ENCODE measurements at regions not wholly inside any gene's neighbourhood (a gene's known extent, or its start where the extent isn't known, plus 50 kb on each side); places are given as distances from the start of the nearest gene placed in this dataset.

- Histone ChIP-seq H3K9me2 (ENCODE audit: insufficient read depth, low read length) (no peaks in the 10 kb centered on the region), H3K36me3 (ENCODE audit: insufficient read depth, low read length) (no peaks in the 10 kb centered on the region), H3K27ac (ENCODE audit: low read length) (no peak overlapping the region), H4K20me1 (ENCODE audit: insufficient read depth) (no peaks in the 10 kb centered on the region), H2AFZ (ENCODE audit: low read depth, low read length) (no peak overlapping the region), H3K27me3 (ENCODE audit: insufficient read depth, low read depth, low read length) (no peaks in the 10 kb centered on the region), H3K4me2 (ENCODE audit: low read length) (no peak overlapping the region), H3K9me3 (ENCODE audit: low read length) (no peaks in the 10 kb centered on the region), H3F3A (ENCODE audit: insufficient read depth, low read length, poor library complexity, severe bottlenecking) (no peaks in the 10 kb centered on the region), H3K9ac (ENCODE audit: low read length) (no peak overlapping the region), H3K4me3 (ENCODE audit: low read length) (no peak overlapping the region), H3K79me2 (replicated peaks; ENCODE audit: insufficient read depth, low read length) (no peaks in the 10 kb centered on the region)
- no peak for TF ChIP-seq EP300 (conservative IDR thresholded peaks at IDR 0.05; ENCODE audit: poor library complexity, severe bottlenecking)
- TF ChIP-seq CTCF (IDR thresholded peaks at IDR 0.05; ENCODE audit: poor library complexity, severe bottlenecking) = no peak
- TF ChIP-seq POLR2AphosphoS5 (IDR thresholded peaks at IDR 0.05) = no peak
- no peak for TF ChIP-seq RAD21 (conservative IDR thresholded peaks at IDR 0.05)
- no peak for TF ChIP-seq REST (IDR thresholded peaks at IDR 0.05; ENCODE audit: borderline replicate concordance)
- TF ChIP-seq EZH2 (IDR thresholded peaks at IDR 0.05; ENCODE audit: borderline replicate concordance, insufficient read depth, low read length, poor library complexity, severe bottlenecking) = no peak
- no peak for TF ChIP-seq SMC3 (conservative IDR thresholded peaks at IDR 0.05; ENCODE audit: poor library complexity)
These were observed 448.1 kb downstream of the ARHGEF28 start for GRCh38 chr5:74074111-74074510.

GRCh38 chr5:74073257-74073656, 447.3 kb downstream of the ARHGEF28 start:
- Histone ChIP-seq H3K36me3 (ENCODE audit: insufficient read depth, low read length) (no peaks in the 10 kb centered on the region), H3K9me2 (ENCODE audit: insufficient read depth, low read length) (no peaks in the 10 kb centered on the region), H3F3A (ENCODE audit: insufficient read depth, low read length, poor library complexity, severe bottlenecking) (no peaks in the 10 kb centered on the region), H3K9ac (ENCODE audit: low read length) (no peak overlapping the region), H3K4me3 (ENCODE audit: low read length) (no peak overlapping the region), H2AFZ (ENCODE audit: low read depth, low read length) (no peak overlapping the region), H4K20me1 (ENCODE audit: insufficient read depth) (no peaks in the 10 kb centered on the region), H3K27ac (ENCODE audit: low read length) (no peak overlapping the region), H3K9me3 (ENCODE audit: low read length) (no peaks in the 10 kb centered on the region), H3K79me2 (replicated peaks; ENCODE audit: insufficient read depth, low read length) (no peaks in the 10 kb centered on the region), H3K27me3 (ENCODE audit: insufficient read depth, low read depth, low read length) (no peaks in the 10 kb centered on the region), H3K4me2 (ENCODE audit: low read length) (no peak overlapping the region)
- TF ChIP-seq POLR2AphosphoS5 (IDR thresholded peaks at IDR 0.05) (no peak), CTCF (IDR thresholded peaks at IDR 0.05; ENCODE audit: poor library complexity, severe bottlenecking) (no peak), SMC3 (conservative IDR thresholded peaks at IDR 0.05; ENCODE audit: poor library complexity) (no peak), EZH2 (IDR thresholded peaks at IDR 0.05; ENCODE audit: borderline replicate concordance, insufficient read depth, low read length, poor library complexity, severe bottlenecking) (no peak), EP300 (conservative IDR thresholded peaks at IDR 0.05; ENCODE audit: poor library complexity, severe bottlenecking) (no peak), REST (IDR thresholded peaks at IDR 0.05; ENCODE audit: borderline replicate concordance) (no peak), MXI1 (conservative IDR thresholded peaks at IDR 0.05; ENCODE audit: poor library complexity, severe bottlenecking) (no peak), TAF1 (IDR thresholded peaks at IDR 0.05; ENCODE audit: low read depth) (no peak), RAD21 (conservative IDR thresholded peaks at IDR 0.05) (no peak)
